CD4-positive, alpha-beta T cell treated with Interleukin-21 for 1 hour (primary cell): ENCODE measurements at regions not wholly inside any gene's neighbourhood (a gene's known extent, or its start where the extent isn't known, plus 50 kb on each side); places are given as distances from the start of the nearest gene placed in this dataset.

ENCODE experiments used
- DNase-seq: peaks from one replicate; pipeline ENCODE4 v3.0.0-alpha.2; 2020

- no peak for DNase-seq
Observed at GRCh38 chr2:64380853-64381527, 73.0 kb upstream of the LGALSL start.

- no peak for DNase-seq
Observed at GRCh38 chr2:64383016-64383591, 70.9 kb upstream of the LGALSL start.

DNA sequence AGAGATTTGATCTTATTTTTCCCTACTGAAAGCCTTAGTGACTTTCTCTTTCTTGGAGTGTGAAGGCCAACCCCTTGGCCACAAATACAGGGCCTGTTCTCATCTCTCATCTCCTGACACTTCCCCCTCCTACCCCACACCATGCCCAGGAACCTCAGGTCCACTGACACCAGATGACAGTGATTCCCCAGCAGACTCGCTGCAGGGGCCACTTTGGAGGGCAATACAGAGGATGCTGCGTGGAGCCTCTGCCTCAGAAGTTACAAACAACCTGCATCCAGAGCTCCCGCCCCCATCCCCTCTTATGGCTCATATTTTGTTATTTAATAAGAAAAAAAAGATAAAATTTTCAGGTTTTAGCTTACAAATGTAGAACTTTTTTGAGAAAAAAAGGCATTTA, 70.1 kb upstream of the LGALSL start:
- no peak for DNase-seq

- DNase-seq, result no peak
Observed at GRCh38 chr2:64386676-64387075, 67.3 kb upstream of the LGALSL start.

- no peak for DNase-seq
Observed at GRCh38 chr2:64390586-64390985, 63.4 kb upstream of the LGALSL start.

- no peak for DNase-seq
Observed at GRCh38 chr2:64391424-64391823, 62.5 kb upstream of the LGALSL start.

- no peak for DNase-seq
Observed at GRCh38 chr2:64391940-64392339, 62.0 kb upstream of the LGALSL start.

GRCh38 chr2:64392529-64392928, 61.4 kb upstream of the LGALSL start:
- no peak for DNase-seq

DNA sequence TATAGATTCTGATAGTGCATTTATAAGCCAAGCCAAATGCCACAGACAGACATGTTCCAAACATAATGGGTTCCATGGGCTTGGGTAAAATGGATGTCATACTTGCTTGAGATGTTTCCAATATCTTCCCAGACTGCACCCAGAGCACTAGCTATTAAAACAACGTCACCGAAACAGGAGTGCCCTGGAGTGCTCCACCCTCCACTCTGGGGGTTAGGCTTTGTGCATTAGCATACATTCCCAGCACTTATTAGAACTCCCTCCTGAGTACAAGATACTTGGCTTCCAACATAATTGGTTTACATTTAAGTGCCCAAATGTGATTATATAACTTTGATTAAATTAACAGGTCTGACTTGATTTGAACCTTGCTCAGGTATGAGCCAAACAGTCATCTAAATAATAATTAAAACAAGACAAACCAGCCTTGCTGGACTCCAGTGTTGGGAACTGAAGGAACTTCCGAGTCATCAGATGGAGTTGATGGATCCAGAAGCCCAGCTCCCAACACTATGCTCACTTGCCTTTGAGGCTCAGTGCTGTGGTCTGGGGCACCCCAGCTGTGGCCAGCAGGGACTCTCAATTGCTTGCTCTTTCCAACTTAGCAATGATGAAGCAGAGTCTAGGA, 60.5 kb upstream of the LGALSL start:
- no peak for DNase-seq

GRCh38 chr2:64394153-64394552, 59.8 kb upstream of the LGALSL start:
- DNase-seq, result no peak

DNA sequence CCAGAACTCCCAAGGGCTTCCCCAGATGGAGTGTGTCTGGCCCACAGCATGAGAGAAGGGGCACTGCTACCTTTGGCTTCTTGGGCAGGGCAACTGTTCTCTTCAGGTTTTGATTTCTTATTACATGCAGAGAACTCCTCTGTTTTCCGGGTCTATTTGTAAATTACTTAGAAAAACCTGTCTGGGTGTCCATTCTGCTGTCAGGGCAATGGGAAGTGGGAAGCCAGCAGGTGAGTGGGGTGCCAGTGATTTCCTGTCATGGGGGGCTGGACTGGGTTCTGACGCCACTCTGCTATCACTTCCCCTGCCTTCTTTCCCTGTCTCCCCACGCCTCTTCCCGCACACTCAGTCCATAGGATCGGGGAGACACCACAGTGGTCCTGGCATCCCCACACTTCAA, 58.0 kb upstream of the LGALSL start:
- DNase-seq, result no peak

DNA sequence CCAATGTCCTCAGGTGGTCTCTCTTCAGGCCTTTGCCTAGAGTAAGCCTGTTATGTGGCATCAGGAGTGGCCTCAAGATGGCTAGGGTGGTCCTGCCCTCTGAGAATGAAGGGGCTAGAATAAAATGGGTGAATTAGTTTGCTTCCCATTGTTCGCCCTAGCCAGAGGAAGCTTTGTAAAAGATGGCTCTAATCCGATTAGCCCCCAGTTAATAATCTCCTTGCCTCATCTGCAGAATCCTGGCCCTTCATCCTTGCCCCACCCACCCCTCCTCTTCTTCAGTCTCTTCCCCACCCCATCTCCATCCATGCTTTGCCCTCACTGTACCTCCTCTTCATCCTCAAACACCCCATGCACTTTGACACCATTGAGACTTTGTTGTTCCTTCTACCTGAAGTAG, 57.4 kb upstream of the LGALSL start:
- no peak for DNase-seq

DNA sequence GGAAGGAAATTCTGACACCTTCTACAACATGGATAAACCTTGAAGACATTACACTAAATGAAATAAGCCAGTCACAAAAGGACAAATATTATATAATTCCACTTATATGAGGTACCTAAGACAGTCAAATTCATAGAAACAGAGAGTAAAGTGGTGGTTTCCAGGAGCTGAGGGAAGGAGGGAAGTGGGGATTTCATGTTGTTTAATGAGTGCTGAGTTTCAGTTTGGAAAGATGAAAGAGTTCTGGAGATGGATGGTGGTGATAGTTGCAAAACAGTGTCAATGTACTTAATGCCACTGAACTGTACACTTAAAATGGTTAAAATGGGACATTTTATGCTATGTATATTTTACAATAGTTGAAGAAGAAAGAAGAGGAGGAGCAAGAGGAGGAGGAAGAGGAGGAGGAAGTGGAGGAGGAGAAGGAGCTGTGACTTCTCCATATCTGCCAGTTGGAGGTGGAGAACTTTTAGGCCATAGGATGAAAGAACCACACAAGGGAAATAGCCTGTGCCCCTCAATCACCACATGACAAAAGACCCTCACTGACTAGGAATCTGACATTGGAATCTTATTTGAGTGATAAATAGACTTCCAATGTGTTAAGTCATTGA, 55.3 kb upstream of the LGALSL start:
- DNase-seq, result no peak

- DNase-seq, result no peak
Observed at GRCh38 chr2:64399521-64399920, 54.4 kb upstream of the LGALSL start.

- no peak for DNase-seq
Observed at GRCh38 chr2:64400105-64400728, 53.7 kb upstream of the LGALSL start.

DNA sequence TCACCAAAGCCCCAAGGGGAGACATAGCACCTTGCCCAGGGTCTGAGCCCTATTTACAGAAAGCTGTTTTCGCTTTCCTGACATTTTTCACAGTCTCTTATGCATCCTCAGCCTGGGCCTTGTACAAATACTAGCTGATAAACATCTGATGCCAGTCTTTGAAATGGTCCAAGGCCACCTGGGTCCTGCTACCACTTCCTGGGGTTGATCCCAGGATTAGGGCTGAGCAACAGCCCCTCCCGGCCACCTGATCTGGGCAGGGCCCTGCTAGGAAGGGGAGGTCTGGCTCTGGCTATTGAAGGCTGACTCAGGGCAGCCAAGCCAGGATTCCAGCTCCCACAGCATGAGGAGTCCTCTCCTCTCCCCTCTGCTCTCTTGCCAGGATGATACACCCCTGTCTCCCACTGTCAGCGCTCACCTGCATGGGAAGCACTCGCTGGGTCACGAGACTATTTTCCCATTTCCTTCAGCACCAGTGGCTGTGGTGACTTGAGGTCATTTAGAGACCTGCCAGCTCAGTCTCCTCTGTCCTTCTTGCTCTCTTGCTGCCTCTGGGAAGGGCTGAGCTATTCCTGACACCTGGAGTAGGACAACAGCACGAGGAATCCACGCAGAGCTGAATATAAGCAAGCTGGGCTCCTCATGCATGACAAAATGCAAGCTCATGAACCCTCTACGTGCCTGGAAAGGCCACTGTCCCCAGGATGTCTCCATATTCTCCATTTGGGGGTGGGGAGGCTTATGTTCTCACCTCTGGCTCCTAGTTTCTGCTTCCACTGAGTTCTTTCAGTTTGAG, 53.0 kb upstream of the LGALSL start:
- no peak for DNase-seq

DNA sequence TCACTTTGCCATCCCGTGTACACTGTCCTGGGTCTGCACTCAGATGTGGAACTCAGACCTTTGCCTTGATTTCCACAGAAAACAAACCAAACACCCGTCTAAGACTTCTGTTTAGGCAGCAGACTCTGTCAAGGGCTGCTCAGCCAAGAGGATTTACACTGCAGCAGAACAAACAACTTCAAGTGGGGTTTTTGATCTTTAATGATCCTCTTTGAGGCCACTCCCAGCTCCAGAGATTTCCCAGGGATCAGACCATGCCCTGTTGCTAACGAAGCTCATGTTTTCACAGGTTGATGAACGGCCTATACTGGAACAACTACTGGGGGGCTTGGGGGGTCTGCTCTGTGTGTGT, 52.5 kb upstream of the LGALSL start:
- no peak for DNase-seq

- DNase-seq, result no peak
Observed at GRCh38 chr2:64402876-64403275, 51.1 kb upstream of the LGALSL start.

DNA sequence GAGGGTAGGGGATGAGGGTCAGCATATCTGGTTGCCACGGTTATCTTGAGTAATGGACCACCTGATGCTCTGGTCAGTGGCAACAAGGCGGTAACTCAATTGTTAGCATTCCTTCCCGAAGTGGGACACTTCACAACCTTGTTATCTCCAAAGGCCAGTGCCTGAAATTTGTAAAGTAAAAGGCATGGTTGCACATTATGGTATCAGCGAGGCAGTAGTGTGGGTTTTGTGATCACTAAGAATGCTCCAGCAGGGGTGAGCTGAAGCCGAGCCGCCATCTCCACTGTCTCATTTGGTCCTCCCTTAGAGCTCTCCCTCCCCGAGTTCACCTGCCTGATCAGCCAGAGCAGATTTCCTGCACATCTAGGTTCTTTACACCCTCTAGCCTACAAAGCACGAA, 50.5 kb upstream of the LGALSL start:
- DNase-seq, result no peak

GRCh38 chr2:64404002-64404731, 49.8 kb upstream of the LGALSL start:
- no peak for DNase-seq
